GM10266 (cell line): ENCODE measurements at regions not wholly inside any gene's neighbourhood (a gene's known extent, or its start where the extent isn't known, plus 50 kb on each side); places are given as distances from the start of the nearest gene placed in this dataset.

Source experiments
- DNase-seq: peaks from one replicate; pipeline ENCODE4 v3.0.0; 2012; ENCODE audit errors: extremely low spot score
- TF ChIP-seq, protein P1 (sequence below): IDR thresholded peaks from 2 replicates; pipeline ENCODE4 v1.5.1; 2012; ENCODE audit warnings: mild to moderate bottlenecking, low read depth; ENCODE audit not compliant: control insufficient read depth, insufficient read depth; ENCODE audit errors: missing control alignments

DNA sequence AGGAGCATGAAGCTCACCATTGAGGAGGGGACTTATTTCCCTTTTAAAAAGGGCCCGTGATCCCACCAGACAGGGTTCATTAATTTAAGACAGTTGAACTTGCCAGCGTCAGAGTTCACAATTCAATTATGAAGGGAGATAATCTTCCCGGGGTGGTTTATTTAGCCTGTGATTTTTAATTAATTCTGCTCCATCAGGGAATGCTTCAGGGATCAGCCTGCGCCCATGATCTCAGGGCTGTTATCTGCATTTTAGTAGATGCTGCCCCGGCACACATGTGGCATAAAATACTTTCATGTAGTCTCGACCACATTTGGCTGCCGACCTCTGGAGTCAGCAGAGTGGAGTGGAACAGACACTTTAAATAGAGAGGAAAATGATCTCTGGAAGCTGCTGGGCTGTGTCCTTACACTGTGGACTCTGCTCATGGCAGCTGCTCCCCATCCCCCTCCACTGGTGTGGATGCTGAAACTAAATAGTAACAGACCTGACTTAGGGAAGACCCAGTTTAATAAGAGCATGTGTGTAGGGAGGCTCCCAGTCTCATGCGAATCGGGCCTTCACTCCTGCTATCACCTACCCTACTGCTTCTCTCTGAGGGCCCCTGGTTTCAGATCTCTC lies 256.9 kb downstream of the TEX29 start:
- TF ChIP-seq, protein P1, sequence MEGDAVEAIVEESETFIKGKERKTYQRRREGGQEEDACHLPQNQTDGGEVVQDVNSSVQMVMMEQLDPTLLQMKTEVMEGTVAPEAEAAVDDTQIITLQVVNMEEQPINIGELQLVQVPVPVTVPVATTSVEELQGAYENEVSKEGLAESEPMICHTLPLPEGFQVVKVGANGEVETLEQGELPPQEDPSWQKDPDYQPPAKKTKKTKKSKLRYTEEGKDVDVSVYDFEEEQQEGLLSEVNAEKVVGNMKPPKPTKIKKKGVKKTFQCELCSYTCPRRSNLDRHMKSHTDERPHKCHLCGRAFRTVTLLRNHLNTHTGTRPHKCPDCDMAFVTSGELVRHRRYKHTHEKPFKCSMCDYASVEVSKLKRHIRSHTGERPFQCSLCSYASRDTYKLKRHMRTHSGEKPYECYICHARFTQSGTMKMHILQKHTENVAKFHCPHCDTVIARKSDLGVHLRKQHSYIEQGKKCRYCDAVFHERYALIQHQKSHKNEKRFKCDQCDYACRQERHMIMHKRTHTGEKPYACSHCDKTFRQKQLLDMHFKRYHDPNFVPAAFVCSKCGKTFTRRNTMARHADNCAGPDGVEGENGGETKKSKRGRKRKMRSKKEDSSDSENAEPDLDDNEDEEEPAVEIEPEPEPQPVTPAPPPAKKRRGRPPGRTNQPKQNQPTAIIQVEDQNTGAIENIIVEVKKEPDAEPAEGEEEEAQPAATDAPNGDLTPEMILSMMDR: no peak
- DNase-seq: no peak

DNA sequence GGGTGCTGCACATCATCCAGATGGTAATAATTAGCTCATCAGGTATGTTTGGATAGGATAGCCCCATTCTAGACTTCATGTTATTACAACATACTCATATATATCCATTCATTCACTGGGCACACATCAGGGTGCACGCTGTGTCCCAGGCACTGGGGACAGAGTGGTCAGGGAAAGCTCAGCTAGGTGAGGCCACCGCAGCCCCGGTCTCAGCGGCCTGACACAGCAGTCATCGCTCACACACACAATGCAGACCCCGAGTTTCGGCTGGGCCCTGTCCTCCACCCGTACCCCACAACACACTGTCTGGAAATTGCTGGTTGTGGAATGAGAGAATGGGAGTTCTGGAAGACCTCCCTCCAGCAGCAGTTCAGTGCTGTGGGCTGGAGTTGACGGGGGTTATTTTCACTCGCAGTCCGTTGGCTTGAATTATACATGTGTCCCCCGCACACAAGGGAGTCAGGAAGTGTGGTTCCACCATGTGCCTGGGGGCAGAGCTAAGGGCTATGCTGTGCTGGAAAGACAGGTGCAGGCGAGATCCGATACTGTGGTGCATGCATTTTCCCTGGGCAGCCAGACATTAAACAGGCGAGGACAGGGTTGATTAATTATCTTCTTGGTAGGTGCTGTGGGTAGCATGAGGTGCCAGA lies 257.6 kb downstream of the TEX29 start:
- TF ChIP-seq, protein P1: no peak
- no peak for DNase-seq

DNA sequence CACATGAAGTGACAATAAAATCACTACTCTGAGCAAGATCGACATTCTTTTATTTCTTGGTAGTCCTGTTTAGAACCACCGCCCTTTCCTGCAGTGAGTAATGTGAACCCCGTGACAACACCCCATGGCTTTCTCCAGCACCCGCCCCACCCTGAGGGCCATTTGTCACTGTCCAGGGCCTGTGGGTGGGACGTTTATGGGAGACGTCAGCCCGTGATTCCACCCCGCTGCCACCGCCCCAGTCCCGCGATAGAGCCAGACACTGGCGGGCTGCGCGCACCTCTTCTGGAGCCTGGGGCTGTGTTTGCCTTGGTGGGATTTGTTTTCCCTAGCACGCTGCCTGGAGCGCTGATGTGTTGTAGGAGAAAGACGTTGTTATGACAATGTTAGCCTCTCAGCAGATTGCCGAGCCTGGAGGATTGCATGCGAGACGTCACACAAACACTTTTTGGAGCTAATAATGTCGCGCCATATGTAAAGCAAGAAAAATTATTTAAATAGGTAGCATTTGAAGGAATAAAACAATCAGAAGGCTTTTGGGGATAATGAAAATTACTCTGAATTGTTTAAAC lies 263.7 kb downstream of the TEX29 start:
- DNase-seq: no peak
- TF ChIP-seq, protein P1: no peak

DNA sequence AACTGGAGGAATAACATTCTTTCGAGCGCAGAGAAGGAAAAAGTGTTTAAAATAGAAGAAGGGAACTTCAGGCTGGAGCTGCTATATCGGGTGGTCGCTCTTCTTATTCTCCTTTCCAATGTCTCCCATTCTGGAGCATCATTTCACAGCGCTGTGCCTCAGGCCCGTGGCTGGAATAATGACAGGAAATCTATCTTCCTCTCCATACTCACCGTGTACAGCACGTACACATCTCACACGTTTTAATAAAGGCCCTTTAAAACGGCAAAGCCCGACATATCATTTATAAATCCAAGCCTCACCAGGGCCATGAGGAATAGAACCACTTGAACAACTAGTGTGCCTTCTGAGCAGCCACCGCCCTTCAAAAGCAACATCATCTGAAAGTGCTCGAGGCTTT lies 264.4 kb downstream of the TEX29 start:
- TF ChIP-seq, protein P1: no peak
- DNase-seq: no peak

DNA sequence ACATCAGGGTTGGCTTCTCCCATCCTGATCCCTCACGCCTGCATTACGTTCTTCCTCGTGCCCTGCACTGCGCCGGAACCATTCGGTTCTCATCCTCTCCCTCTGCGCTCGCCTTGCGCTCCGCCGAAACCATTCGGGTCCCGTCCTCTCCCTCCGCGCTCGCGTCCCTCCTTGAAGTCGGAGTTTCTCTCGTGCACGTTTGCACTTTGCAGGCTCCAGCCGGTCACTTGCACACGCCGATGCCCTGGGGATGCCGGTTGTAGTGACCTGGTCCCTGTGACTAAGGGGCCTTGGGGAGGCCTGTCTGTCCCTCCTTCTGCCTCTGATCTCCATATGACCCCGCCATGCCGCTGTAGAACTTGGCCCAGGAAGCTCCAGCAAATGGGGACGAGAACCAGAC lies 265.8 kb downstream of the TEX29 start:
- DNase-seq: no peak
- TF ChIP-seq, protein P1: no peak

DNA sequence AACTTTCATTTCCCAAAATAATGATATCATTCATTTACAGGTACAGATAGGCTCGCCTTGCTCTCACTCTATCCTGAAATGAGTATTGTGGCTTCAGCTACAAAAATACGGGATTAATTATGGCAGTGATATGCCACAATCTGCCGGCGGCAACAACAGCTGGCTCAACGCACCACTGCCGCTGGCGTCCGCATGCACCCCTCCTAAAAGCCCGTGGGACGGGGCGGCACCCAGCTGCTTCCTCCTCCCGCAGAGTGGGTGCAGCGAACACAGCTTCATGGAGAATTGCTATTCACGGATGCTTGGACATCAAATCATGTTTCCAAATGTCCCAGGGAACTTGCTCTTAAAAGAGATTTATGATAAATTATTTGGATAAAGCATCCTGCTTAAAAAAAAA lies 266.8 kb downstream of the TEX29 start:
- no peak for DNase-seq

More for the DNA sequence above, 266.8 kb downstream of the TEX29 start:
- TF ChIP-seq, protein P1: no peak
